ENCODE measurements at regions not wholly inside any gene's neighbourhood (a gene's known extent, or its start where the extent isn't known, plus 50 kb on each side); places are given as distances from the start of the nearest gene placed in this dataset.
A peak's percentile ranks its signal among the peaks of the same experiment; 100 is the strongest.

- ATAC-seq: no peak
- peaks cover 10% of the 10 kb centered on the region; the same call in 1 of the 2 replicates for H3K9me2 ChIP-seq (ENCODE audit: insufficient read depth)
- Mint-ChIP-seq H3K36me3 (ENCODE audit: low read depth) (0 out of 3 replicates have a peak, but pooled peaks cover 2% of the 10 kb centered on the region), H3K9me3 (no peaks in the 10 kb centered on the region; the same call in 2 of the 3 replicates), H3K4me1 (peaks cover 7% of the 10 kb centered on the region), H3K27ac (no peak overlapping the region), H3K27me3 (ENCODE audit: insufficient read depth, low read depth, poor library complexity) (no peaks in the 10 kb centered on the region), H3K4me3 (no peak overlapping the region)
- no peaks in the 10 kb centered on the region for H3K27me3 ChIP-seq (ENCODE audit: insufficient read depth)
- no peak overlapping the region for H3K27ac ChIP-seq (ENCODE audit: low read depth)
- H3K4me1 ChIP-seq (ENCODE audit: insufficient read depth): peaks cover 6% of the 10 kb centered on the region
- H4K20me1 ChIP-seq (replicated peaks; ENCODE audit: insufficient read depth): no peaks in the 10 kb centered on the region
- no peak overlapping the region for H3K4me2 ChIP-seq
- peak overlapping the region; percentile 66; the same call in 1 of the 2 replicates for H2AFZ ChIP-seq
- no peak for DNase-seq (ENCODE audit: low spot score)
- H3K79me2 ChIP-seq (replicated peaks; ENCODE audit: insufficient read depth): no peaks in the 10 kb centered on the region
- H3K4me3 ChIP-seq: no peak overlapping the region
- H3F3A ChIP-seq (replicated peaks; ENCODE audit: low read depth): no peaks in the 10 kb centered on the region
- no peaks in the 10 kb centered on the region for H3K36me3 ChIP-seq (ENCODE audit: insufficient read depth)
- TF ChIP-seq CREB1 (CRISPR knock-in tag; IDR thresholded peaks at IDR 0.05; ENCODE audit: low read depth) (no peak), EZH2 (IDR thresholded peaks at IDR 0.05; ENCODE audit: low read depth, unreplicated experiment) (no peak), JUNB (IDR thresholded peaks at IDR 0.05; ENCODE audit: unreplicated experiment) (no peak), NANOG (IDR thresholded peaks at IDR 0.05; ENCODE audit: borderline replicate concordance) (no peak), EZH2phosphoT487 (IDR thresholded peaks at IDR 0.05; ENCODE audit: unreplicated experiment) (no peak), ZNF462 (CRISPR knock-in tag; IDR thresholded peaks at IDR 0.05) (no peak), ZNF331 (CRISPR knock-in tag; IDR thresholded peaks at IDR 0.05; ENCODE audit: low read depth) (no peak), ZNF114 (CRISPR knock-in tag; IDR thresholded peaks at IDR 0.05) (no peak), STAT1 (IDR thresholded peaks at IDR 0.05; ENCODE audit: unreplicated experiment) (no peak), POLR2AphosphoS5 (IDR thresholded peaks at IDR 0.05; ENCODE audit: low read depth) (no peak)
- TF ChIP-seq, protein P1, sequence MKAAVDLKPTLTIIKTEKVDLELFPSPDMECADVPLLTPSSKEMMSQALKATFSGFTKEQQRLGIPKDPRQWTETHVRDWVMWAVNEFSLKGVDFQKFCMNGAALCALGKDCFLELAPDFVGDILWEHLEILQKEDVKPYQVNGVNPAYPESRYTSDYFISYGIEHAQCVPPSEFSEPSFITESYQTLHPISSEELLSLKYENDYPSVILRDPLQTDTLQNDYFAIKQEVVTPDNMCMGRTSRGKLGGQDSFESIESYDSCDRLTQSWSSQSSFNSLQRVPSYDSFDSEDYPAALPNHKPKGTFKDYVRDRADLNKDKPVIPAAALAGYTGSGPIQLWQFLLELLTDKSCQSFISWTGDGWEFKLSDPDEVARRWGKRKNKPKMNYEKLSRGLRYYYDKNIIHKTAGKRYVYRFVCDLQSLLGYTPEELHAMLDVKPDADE (IDR thresholded peaks at IDR 0.05): no peak
- TF ChIP-seq, protein P2, sequence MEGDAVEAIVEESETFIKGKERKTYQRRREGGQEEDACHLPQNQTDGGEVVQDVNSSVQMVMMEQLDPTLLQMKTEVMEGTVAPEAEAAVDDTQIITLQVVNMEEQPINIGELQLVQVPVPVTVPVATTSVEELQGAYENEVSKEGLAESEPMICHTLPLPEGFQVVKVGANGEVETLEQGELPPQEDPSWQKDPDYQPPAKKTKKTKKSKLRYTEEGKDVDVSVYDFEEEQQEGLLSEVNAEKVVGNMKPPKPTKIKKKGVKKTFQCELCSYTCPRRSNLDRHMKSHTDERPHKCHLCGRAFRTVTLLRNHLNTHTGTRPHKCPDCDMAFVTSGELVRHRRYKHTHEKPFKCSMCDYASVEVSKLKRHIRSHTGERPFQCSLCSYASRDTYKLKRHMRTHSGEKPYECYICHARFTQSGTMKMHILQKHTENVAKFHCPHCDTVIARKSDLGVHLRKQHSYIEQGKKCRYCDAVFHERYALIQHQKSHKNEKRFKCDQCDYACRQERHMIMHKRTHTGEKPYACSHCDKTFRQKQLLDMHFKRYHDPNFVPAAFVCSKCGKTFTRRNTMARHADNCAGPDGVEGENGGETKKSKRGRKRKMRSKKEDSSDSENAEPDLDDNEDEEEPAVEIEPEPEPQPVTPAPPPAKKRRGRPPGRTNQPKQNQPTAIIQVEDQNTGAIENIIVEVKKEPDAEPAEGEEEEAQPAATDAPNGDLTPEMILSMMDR (conservative IDR thresholded peaks at IDR 0.05; ENCODE audit: low read depth in 2 of 2): no peak
- TF ChIP-seq, protein P3, sequence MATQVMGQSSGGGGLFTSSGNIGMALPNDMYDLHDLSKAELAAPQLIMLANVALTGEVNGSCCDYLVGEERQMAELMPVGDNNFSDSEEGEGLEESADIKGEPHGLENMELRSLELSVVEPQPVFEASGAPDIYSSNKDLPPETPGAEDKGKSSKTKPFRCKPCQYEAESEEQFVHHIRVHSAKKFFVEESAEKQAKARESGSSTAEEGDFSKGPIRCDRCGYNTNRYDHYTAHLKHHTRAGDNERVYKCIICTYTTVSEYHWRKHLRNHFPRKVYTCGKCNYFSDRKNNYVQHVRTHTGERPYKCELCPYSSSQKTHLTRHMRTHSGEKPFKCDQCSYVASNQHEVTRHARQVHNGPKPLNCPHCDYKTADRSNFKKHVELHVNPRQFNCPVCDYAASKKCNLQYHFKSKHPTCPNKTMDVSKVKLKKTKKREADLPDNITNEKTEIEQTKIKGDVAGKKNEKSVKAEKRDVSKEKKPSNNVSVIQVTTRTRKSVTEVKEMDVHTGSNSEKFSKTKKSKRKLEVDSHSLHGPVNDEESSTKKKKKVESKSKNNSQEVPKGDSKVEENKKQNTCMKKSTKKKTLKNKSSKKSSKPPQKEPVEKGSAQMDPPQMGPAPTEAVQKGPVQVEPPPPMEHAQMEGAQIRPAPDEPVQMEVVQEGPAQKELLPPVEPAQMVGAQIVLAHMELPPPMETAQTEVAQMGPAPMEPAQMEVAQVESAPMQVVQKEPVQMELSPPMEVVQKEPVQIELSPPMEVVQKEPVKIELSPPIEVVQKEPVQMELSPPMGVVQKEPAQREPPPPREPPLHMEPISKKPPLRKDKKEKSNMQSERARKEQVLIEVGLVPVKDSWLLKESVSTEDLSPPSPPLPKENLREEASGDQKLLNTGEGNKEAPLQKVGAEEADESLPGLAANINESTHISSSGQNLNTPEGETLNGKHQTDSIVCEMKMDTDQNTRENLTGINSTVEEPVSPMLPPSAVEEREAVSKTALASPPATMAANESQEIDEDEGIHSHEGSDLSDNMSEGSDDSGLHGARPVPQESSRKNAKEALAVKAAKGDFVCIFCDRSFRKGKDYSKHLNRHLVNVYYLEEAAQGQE (IDR thresholded peaks at IDR 0.05; ENCODE audit: unreplicated experiment): no peak
Measured at GRCh38 chr13:89238496-89238895, 1567.3 kb downstream of the SLITRK5 start.

Data from GM23338 (cell line).